K562 (cell line): ENCODE measurements at regions not wholly inside any gene's neighbourhood (a gene's known extent, or its start where the extent isn't known, plus 50 kb on each side); places are given as distances from the start of the nearest gene placed in this dataset.

Source experiments
- ATF7 ChIP-seq: fragments of 450-650 bp; IDR thresholded peaks from 2 replicates; pipeline ENCODE4 v1.7.1; 2014; ENCODE audit warnings: mild to moderate bottlenecking, moderate library complexity
- BDP1 ChIP-seq: IDR thresholded peaks from 3 replicates; pipeline ENCODE4 v1.6.1; 2011; ENCODE audit not compliant: insufficient read length, insufficient read depth
- CBFA2T3 ChIP-seq: fragments of 450-650 bp; IDR thresholded peaks from 2 replicates; pipeline ENCODE4 v1.6.1; 2017
- ETV6 ChIP-seq, 3 experiments: fragments of 150-350 bp in 1 of 3; sonication (generic) in 1 of 3; formaldehyde crosslinking in 1 of 3; IDR thresholded peaks; 2 replicates each; pipeline versions ENCODE4 v1.6.1 to v1.8.0; 2014 to 2022; ENCODE audit warnings: borderline replicate concordance in 2 of 3, low read depth in 2 of 3, antibody characterized with exemption in 1 of 3, low read length in 1 of 3, mild to moderate bottlenecking in 1 of 3, missing genetic modification reagents in 1 of 3
- FOSL1 ChIP-seq: fragments of 200-800 bp; sonication (Bioruptor generic); conservative IDR thresholded peaks from 2 replicates; pipeline ENCODE4 v1.6.1; 2016; ENCODE audit warnings: missing genetic modification characterization, missing compliant biosample characterization
- HEY1 ChIP-seq: fragments of 250-450 bp; sonication (Bioruptor Pico); IDR thresholded peaks from 2 replicates; pipeline ENCODE4 v1.5.0; 2020; ENCODE audit warnings: mild to moderate bottlenecking, moderate library complexity, borderline replicate concordance
- HNRNPL ChIP-seq: fragments of 200-400 bp; formaldehyde crosslinking; IDR thresholded peaks from 2 replicates; pipeline ENCODE4 v1.6.1; 2017; ENCODE audit warnings: low read depth, mild to moderate bottlenecking, low read length
- KLF13 ChIP-seq: fragments of 450-650 bp; IDR thresholded peaks from 2 replicates; pipeline ENCODE4 v1.6.1; 2016; ENCODE audit warnings: missing genetic modification characterization, low read depth, mild to moderate bottlenecking, missing compliant biosample characterization, moderate library complexity, borderline replicate concordance
- NCOA6 ChIP-seq: fragments of 450-650 bp; IDR thresholded peaks from 2 replicates; pipeline ENCODE4 v1.6.1; 2017; ENCODE audit warnings: mild to moderate bottlenecking
- PML ChIP-seq: IDR thresholded peaks from 2 replicates; pipeline ENCODE4 v1.6.1; 2012; ENCODE audit warnings: low read length, inconsistent platforms
- PRMT5 ChIP-seq: sonication (generic); formaldehyde crosslinking; IDR thresholded peaks from 2 replicates; pipeline ENCODE4 v1.5.0; 2020; ENCODE audit warnings: missing genetic modification reagents
- RBBP5 ChIP-seq: fragments of 200-600 bp; sonication (generic); IDR thresholded peaks from 2 replicates; pipeline ENCODE4 v1.6.1; 2012; ENCODE audit warnings: borderline replicate concordance, mild to moderate bottlenecking, low read length, control low read depth, inconsistent platforms; ENCODE audit not compliant: insufficient read depth, poor library complexity, severe bottlenecking
- STAT5A ChIP-seq: IDR thresholded peaks from 2 replicates; pipeline ENCODE4 v1.6.1; 2012; ENCODE audit warnings: low read length, inconsistent platforms, borderline replicate concordance
- TAF1 ChIP-seq: IDR thresholded peaks from 2 replicates; pipeline ENCODE4 v1.6.1; 2011; ENCODE audit warnings: mild to moderate bottlenecking, low read length, moderate library complexity; ENCODE audit not compliant: insufficient read depth, control insufficient read depth, severe bottlenecking; ENCODE audit errors: extremely low read depth
- THRAP3 ChIP-seq: fragments of 450-650 bp; IDR thresholded peaks from 2 replicates; pipeline ENCODE4 v1.6.1; 2016; ENCODE audit warnings: mild to moderate bottlenecking, inconsistent platforms, borderline replicate concordance
- ZNF121 ChIP-seq: sonication (generic); formaldehyde crosslinking; conservative IDR thresholded peaks from 2 replicates; pipeline ENCODE4 v1.8.0; 2022; ENCODE audit warnings: missing genetic modification reagents
- ZNF217 ChIP-seq: sonication (generic); formaldehyde crosslinking; IDR thresholded peaks from 2 replicates; pipeline ENCODE4 v1.8.0; 2022; ENCODE audit warnings: mild to moderate bottlenecking, missing genetic modification reagents
- ZNF23 ChIP-seq: fragments of 250-450 bp; sonication (Bioruptor Pico); IDR thresholded peaks from 2 replicates; pipeline ENCODE4 v1.4.0; 2020; ENCODE audit warnings: mild to moderate bottlenecking
- ZNF282 ChIP-seq: sonication (generic); formaldehyde crosslinking; IDR thresholded peaks from 2 replicates; pipeline ENCODE4 v1.8.1; 2023; ENCODE audit warnings: missing genetic modification reagents
- ZNF644 ChIP-seq: fragments of 200-800 bp; sonication (Bioruptor generic); IDR thresholded peaks from 2 replicates; pipeline ENCODE4 v1.6.1; 2016; ENCODE audit warnings: low read depth, missing genetic modification characterization, missing compliant biosample characterization
- TF ChIP-seq, protein P1 (sequence below): fragments of 450-650 bp; IDR thresholded peaks from one replicate; pipeline ENCODE4 v1.6.1; 2018; ENCODE audit warnings: mild to moderate bottlenecking, moderate library complexity; ENCODE audit not compliant: partially characterized antibody
- TF ChIP-seq, protein P2 (sequence below): fragments of 450-650 bp; formaldehyde crosslinking; IDR thresholded peaks from 2 replicates; pipeline ENCODE4 v1.4.0; 2020; ENCODE audit warnings: mild to moderate bottlenecking, moderate library complexity
- TF ChIP-seq, protein P3 (sequence below): sonication (generic); formaldehyde crosslinking; IDR thresholded peaks from 2 replicates; pipeline ENCODE4 v1.8.1; 2023; ENCODE audit warnings: mild to moderate bottlenecking, missing genetic modification reagents

DNA sequence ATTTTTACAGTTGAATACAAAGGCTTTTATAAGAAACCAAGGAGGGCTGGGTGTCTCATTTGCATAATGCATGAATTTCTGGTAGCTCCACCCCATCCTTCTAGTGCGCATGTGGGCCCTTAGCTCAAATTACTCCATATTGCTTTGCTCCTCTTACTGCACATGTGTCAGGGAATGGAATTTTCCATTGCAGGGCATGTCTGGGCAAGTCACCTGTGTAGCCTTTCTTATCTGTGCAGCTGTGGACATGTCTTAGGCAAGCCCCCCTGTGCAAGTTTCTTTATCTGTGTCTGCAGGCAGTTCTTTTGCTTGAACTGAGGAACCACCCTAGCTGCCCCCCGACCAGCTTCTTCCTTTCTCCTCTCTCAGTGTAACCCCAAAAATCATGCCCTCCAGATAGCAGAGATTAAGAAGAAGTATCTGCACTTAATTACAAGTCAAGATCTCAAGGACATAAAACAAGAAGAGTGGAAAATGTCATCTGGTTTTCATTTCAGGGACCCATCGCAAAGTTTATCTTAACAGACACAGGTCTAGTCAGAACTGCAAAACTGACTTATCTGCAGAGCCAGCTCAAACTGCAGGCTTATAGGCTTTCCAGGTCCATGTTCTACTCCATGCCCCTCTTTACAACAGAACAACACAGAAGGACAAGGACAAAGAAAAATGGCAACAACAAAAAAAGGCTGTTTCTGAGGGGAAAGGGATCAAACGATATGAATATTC lies 137.9 kb upstream of the HS3ST4 start (continued):
- TF ChIP-seq STAT5A = peak; percentile 75; the same call in 1 of the 2 replicates
- TF ChIP-seq ZNF644 (tag) = peak; percentile 94
- TF ChIP-seq HNRNPL = no peak
- no peak for TF ChIP-seq ZNF121 (CRISPR knock-in tag)
- TF ChIP-seq HEY1 (CRISPR knock-in tag) = no peak
- no peak for TF ChIP-seq BDP1
- TF ChIP-seq, protein P1, sequence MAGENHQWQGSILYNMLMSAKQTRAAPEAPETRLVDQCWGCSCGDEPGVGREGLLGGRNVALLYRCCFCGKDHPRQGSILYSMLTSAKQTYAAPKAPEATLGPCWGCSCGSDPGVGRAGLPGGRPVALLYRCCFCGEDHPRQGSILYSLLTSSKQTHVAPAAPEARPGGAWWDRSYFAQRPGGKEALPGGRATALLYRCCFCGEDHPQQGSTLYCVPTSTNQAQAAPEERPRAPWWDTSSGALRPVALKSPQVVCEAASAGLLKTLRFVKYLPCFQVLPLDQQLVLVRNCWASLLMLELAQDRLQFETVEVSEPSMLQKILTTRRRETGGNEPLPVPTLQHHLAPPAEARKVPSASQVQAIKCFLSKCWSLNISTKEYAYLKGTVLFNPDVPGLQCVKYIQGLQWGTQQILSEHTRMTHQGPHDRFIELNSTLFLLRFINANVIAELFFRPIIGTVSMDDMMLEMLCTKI = no peak
- TF ChIP-seq THRAP3 = no peak
- TF ChIP-seq PRMT5 = no peak
- peak; percentile 49; the same call in 1 of the 2 replicates for TF ChIP-seq ATF7
- TF ChIP-seq TAF1 = no peak
- TF ChIP-seq, protein P2, sequence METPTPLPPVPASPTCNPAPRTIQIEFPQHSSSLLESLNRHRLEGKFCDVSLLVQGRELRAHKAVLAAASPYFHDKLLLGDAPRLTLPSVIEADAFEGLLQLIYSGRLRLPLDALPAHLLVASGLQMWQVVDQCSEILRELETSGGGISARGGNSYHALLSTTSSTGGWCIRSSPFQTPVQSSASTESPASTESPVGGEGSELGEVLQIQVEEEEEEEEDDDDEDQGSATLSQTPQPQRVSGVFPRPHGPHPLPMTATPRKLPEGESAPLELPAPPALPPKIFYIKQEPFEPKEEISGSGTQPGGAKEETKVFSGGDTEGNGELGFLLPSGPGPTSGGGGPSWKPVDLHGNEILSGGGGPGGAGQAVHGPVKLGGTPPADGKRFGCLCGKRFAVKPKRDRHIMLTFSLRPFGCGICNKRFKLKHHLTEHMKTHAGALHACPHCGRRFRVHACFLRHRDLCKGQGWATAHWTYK (CRISPR knock-in tag) = 0 out of 2 replicates have a peak, but pooled peaks have one; percentile 46
- TF ChIP-seq FOSL1 (tag) = peak; percentile 64
- TF ChIP-seq, protein P3, sequence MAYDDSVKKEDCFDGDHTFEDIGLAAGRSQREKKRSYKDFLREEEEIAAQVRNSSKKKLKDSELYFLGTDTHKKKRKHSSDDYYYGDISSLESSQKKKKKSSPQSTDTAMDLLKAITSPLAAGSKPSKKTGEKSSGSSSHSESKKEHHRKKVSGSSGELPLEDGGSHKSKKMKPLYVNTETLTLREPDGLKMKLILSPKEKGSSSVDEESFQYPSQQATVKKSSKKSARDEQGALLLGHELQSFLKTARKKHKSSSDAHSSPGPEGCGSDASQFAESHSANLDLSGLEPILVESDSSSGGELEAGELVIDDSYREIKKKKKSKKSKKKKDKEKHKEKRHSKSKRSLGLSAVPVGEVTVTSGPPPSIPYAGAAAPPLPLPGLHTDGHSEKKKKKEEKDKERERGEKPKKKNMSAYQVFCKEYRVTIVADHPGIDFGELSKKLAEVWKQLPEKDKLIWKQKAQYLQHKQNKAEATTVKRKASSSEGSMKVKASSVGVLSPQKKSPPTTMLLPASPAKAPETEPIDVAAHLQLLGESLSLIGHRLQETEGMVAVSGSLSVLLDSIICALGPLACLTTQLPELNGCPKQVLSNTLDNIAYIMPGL (CRISPR knock-in tag) = no peak
- no peak for TF ChIP-seq ZNF282 (CRISPR knock-in tag)
- TF ChIP-seq RBBP5 = peak; percentile 37
- no peak for TF ChIP-seq ZNF217
- no peak for TF ChIP-seq ZNF23 (CRISPR knock-in tag)
- peak; percentile 98 for TF ChIP-seq CBFA2T3
- no peak for TF ChIP-seq NCOA6
- no peak for TF ChIP-seq ETV6 (IDR thresholded peaks at IDR 0.05; ENCODE audit: borderline replicate concordance in 1 of 2, low read depth in 2 of 2, low read length in 1 of 2)
- no peak for TF ChIP-seq ETV6 (CRISPR knock-in tag; IDR thresholded peaks at IDR 0.05; ENCODE audit: borderline replicate concordance)
- TF ChIP-seq PML = peak; percentile 88
- TF ChIP-seq KLF13 (tag) = no peak
